A549 (cell line): ENCODE measurements at regions not wholly inside any gene's neighbourhood (a gene's known extent, or its start where the extent isn't known, plus 50 kb on each side); places are given as distances from the start of the nearest gene placed in this dataset.

Experiments used
- ATAC-seq, 2 experiments: fragments of 200-7000 bp in 1 of 2; fragments of >200 bp in 1 of 2; cut with Nextera tagmentation in 1 of 2; cut with Tn5 transposase in 1 of 2; 3 replicates each; pipeline versions ENCODE4 v1.8.0 to v1.9.1; 2018 to 2020; ENCODE audit warnings: mild to moderate bottlenecking in 1 of 2, moderate library complexity in 1 of 2
- CTCF ChIA-PET: fragments of 300-600 bp; sonication (Branson Sonifier 250); formaldehyde crosslinking; extraction: SDS; loops from one replicate; lab custom pipeline; 2021; ENCODE audit warnings: antibody characterized with exemption, inconsistent platforms; lab: Yijun Ruan, JAX
- POLR2A ChIA-PET: fragments of 350-600 bp; formaldehyde crosslinking; extraction: SDS; loops from one replicate; lab custom pipeline; 2021; ENCODE audit warnings: antibody characterized with exemption, inconsistent platforms; lab: Yijun Ruan, JAX
- DNase-seq, 2 experiments: peaks; one replicate each; pipeline versions ENCODE4 v3.0.0 to v3.0.0-alpha.2; 2011 to 2016; ENCODE audit warnings: low read depth in 1 of 2, low spot score in 1 of 2
- FAIRE-seq: peaks from 2 replicates; lab custom pipeline; 2011; peaks lifted over from hg19 to GRCh38; lab: Jason Lieb, UNC
- H3K27ac ChIP-seq, 2 experiments: fragments of >200 bp; sonication (Bioruptor Twin); formaldehyde crosslinking; 3 replicates each; pipeline ENCODE4 v1.5.1; 2016 to 2017
- H3K4me1 ChIP-seq: fragments of >200 bp; sonication (Bioruptor Twin); formaldehyde crosslinking; 3 replicates; pipeline ENCODE4 v1.6.1; 2016
- H3K4me2 ChIP-seq: fragments of >200 bp; sonication (Bioruptor Twin); formaldehyde crosslinking; 3 replicates; pipeline ENCODE4 v1.6.1; 2016
- H3K4me3 ChIP-seq: fragments of >200 bp; sonication (Bioruptor Twin); formaldehyde crosslinking; 3 replicates; pipeline ENCODE4 v1.5.1; 2016
- H3K9me3 ChIP-seq: fragments of >200 bp; sonication (Bioruptor Twin); formaldehyde crosslinking; 3 replicates; pipeline ENCODE4 v1.6.1; 2016
- CBX2 ChIP-seq: fragments of 200-600 bp; sonication (generic); IDR thresholded peaks from 2 replicates; pipeline ENCODE4 v1.6.1; 2016; ENCODE audit warnings: low read depth, mild to moderate bottlenecking, borderline replicate concordance
- CBX8 ChIP-seq: fragments of 200-600 bp; sonication (generic); IDR thresholded peaks from 2 replicates; pipeline ENCODE4 v1.6.1; 2016
- CHD4 ChIP-seq: fragments of 200-600 bp; sonication (generic); IDR thresholded peaks from 2 replicates; pipeline ENCODE4 v1.6.1; 2016; ENCODE audit warnings: antibody characterized with exemption, mild to moderate bottlenecking, borderline replicate concordance
- EHF ChIP-seq: fragments of 250-450 bp; sonication (Bioruptor Pico); IDR thresholded peaks from 2 replicates; pipeline ENCODE4 v1.5.0; 2020; ENCODE audit warnings: mild to moderate bottlenecking
- EHMT2 ChIP-seq: fragments of 200-600 bp; sonication (generic); IDR thresholded peaks from 2 replicates; pipeline ENCODE4 v1.6.1; 2016; ENCODE audit warnings: antibody characterized with exemption, low read depth, mild to moderate bottlenecking, moderate library complexity
- EP300 ChIP-seq, 2 experiments: fragments of >200 bp; sonication (Bioruptor Twin); formaldehyde crosslinking; IDR thresholded peaks; 2 replicates in 1 of 2; 3 replicates in 1 of 2; pipeline ENCODE4 v1.6.1; 2016 to 2017
- HMGXB4 ChIP-seq: fragments of 250-450 bp; sonication (Bioruptor Pico); IDR thresholded peaks from 2 replicates; pipeline ENCODE4 v1.5.0; 2021; ENCODE audit warnings: mild to moderate bottlenecking, moderate library complexity, borderline replicate concordance
- KDM1A ChIP-seq: fragments of 200-600 bp; sonication (generic); IDR thresholded peaks from 2 replicates; pipeline ENCODE4 v1.6.1; 2016; ENCODE audit warnings: low read depth, mild to moderate bottlenecking
- PHF8 ChIP-seq: fragments of 200-600 bp; sonication (generic); IDR thresholded peaks from 2 replicates; pipeline ENCODE4 v1.6.1; 2016; ENCODE audit warnings: low read depth, mild to moderate bottlenecking, antibody characterized with exemption, moderate library complexity, borderline replicate concordance
- RAD21 ChIP-seq, 2 experiments: fragments of >200 bp in 1 of 2; sonication (Bioruptor Twin) in 1 of 2; formaldehyde crosslinking in 1 of 2; IDR thresholded peaks in 1 of 2; conservative IDR thresholded peaks in 1 of 2; 2 replicates in 1 of 2; 3 replicates in 1 of 2; pipeline ENCODE4 v1.6.1; 2012 to 2018; ENCODE audit warnings: inconsistent platforms in 1 of 2
- RARB ChIP-seq: fragments of 250-450 bp; sonication (Bioruptor Pico); IDR thresholded peaks from 2 replicates; pipeline ENCODE4 v1.8.0; 2021; ENCODE audit warnings: mild to moderate bottlenecking, moderate library complexity
- RCOR1 ChIP-seq: fragments of 150-350 bp; IDR thresholded peaks from 2 replicates; pipeline ENCODE4 v1.6.1; 2014; ENCODE audit warnings: antibody characterized with exemption, low read length, low read depth
- REST ChIP-seq: fragments of 200-600 bp; sonication (generic); IDR thresholded peaks from 2 replicates; pipeline ENCODE4 v1.6.1; 2016; ENCODE audit warnings: antibody characterized with exemption, mild to moderate bottlenecking, moderate library complexity
- RNF2 ChIP-seq: fragments of 200-600 bp; sonication (generic); IDR thresholded peaks from 2 replicates; pipeline ENCODE4 v1.6.1; 2016; ENCODE audit warnings: low read depth, mild to moderate bottlenecking, antibody characterized with exemption, moderate library complexity, borderline replicate concordance
- SMC3 ChIP-seq: fragments of >200 bp; sonication (Bioruptor Twin); formaldehyde crosslinking; IDR thresholded peaks from 3 replicates; pipeline ENCODE4 v1.6.1; 2018; ENCODE audit warnings: inconsistent platforms
- ZSCAN20 ChIP-seq: fragments of 250-450 bp; sonication (Bioruptor Pico); IDR thresholded peaks from 2 replicates; pipeline ENCODE4 v1.8.0; 2022; ENCODE audit warnings: mild to moderate bottlenecking, moderate library complexity
- WGBS: methylation state at CpG from one replicate; pipeline ENCODE4 v1.1.6; 2017; ENCODE audit errors: missing lambda C conversion rate; 5-methylcytosine and 5-hydroxymethylcytosine counted together
- TF ChIP-seq, protein P1 (sequence below): fragments of 150-350 bp; IDR thresholded peaks from 2 replicates; pipeline ENCODE4 v1.6.1; 2014; ENCODE audit warnings: low read depth, mild to moderate bottlenecking, low read length

- TF ChIP-seq REST (no peak), CBX2 (no peak), RARB (no peak)
Observed at GRCh38 chr10:44759122-44759521, 152.0 kb upstream of the TMEM72 start (continued).

- CTCF ChIA-PET: interaction anchor here (0.6 kb wide), 1 partner anchor 327 kb away, joined by 3 read pairs; no protein-coding TSS in a partner anchor
- DNase-seq: no peak
- Histone ChIP-seq H3K4me2 (no peak overlapping the region), H3K27ac (no peak overlapping the region), H3K4me1 (no peaks in the 10 kb centered on the region), H3K9me3 (no peaks in the 10 kb centered on the region), H3K4me3 (no peak overlapping the region)
- no peak for ATAC-seq
- POLR2A ChIA-PET: no interaction called here
- TF ChIP-seq KDM1A (no peak), ZSCAN20 (CRISPR knock-in tag) (no peak), SMC3 (no peak), RCOR1 (no peak), RAD21 (conservative IDR thresholded peaks at IDR 0.05 in 1 of 2, IDR thresholded peaks at IDR 0.05 in 1 of 2) (no peak)
- no peak for FAIRE-seq
- WGBS: 0% methylated on average over 1 of the region's 1 CpG
Observed at GRCh38 chr10:44760513-44760912, 150.6 kb upstream of the TMEM72 start.

- POLR2A ChIA-PET: no interaction called here
- DNase-seq: no peak
- CTCF ChIA-PET: interaction anchor here (0.6 kb wide), 1 partner anchor 327 kb away, joined by 3 read pairs; no protein-coding TSS in a partner anchor
- 21% methylated on average over 5 of the region's 5 CpGs for whole genome bisulfite sequencing
- TF ChIP-seq EP300 (IDR thresholded peaks at IDR 0.05) (no peak), EHF (CRISPR knock-in tag) (no peak), EHMT2 (no peak), PHF8 (no peak), CHD4 (no peak), HMGXB4 (CRISPR knock-in tag) (no peak), CBX8 (no peak), RNF2 (no peak)
- TF ChIP-seq, protein P1, sequence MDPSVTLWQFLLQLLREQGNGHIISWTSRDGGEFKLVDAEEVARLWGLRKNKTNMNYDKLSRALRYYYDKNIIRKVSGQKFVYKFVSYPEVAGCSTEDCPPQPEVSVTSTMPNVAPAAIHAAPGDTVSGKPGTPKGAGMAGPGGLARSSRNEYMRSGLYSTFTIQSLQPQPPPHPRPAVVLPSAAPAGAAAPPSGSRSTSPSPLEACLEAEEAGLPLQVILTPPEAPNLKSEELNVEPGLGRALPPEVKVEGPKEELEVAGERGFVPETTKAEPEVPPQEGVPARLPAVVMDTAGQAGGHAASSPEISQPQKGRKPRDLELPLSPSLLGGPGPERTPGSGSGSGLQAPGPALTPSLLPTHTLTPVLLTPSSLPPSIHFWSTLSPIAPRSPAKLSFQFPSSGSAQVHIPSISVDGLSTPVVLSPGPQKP: no peak
- no peak overlapping the region for H3K27ac ChIP-seq
- no peaks in the 10 kb centered on the region for H3K4me1 ChIP-seq
- no peak overlapping the region for H3K4me2 ChIP-seq
- H3K9me3 ChIP-seq: no peaks in the 10 kb centered on the region
- FAIRE-seq: no peak
- H3K4me3 ChIP-seq: no peak overlapping the region
- no peak for ATAC-seq
Observed at GRCh38 chr10:44761076-44761475, 150.1 kb upstream of the TMEM72 start.
